ENCODE measurements at regions not wholly inside any gene's neighbourhood (a gene's known extent, or its start where the extent isn't known, plus 50 kb on each side); places are given as distances from the start of the nearest gene placed in this dataset.

DNA sequence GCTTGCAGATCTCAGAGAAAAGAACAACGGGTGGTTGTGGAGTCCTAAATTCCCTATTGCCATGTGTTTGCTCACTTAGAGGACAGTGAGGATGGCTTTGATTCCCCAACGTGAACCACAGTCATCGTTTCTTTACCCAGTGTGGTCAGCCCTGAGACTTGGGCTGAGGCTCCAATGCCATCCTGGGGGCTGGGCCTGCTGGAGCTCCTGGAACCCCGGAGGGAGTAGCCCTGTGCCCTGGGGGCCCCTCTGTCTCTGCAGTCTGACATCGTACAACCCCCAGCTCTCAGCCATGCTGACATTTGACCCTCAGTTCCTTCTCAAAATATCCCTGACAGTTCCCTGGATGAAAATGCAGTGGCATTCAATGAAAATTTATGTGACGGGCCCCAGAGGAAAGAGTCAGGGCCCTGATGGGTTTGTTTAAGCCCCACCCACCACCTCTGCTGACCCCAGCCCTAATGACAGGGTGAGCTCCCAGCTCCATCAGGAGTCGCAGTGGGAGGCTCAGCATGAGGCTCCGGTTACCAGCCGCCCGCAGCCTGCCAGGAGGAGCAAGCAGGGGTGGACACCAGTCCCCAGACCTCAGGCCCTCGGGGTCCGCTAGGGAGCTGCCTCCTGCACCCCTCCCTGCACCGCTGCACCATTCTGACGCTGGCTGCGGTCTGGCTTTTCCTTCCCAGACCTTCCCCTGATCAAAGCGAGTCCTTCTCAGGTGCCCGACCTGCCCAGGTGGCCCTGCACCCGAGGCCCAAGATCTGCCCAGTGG, 120.9 kb downstream of the TWIST2 start:
- TF ChIP-seq ZNF169 (tag by site-specific recombination; IDR thresholded peaks at IDR 0.05) (no peak), ZNF324 (tag by site-specific recombination; IDR thresholded peaks at IDR 0.05) (no peak), ZNF214 (tag by site-specific recombination; IDR thresholded peaks at IDR 0.05; ENCODE audit: borderline replicate concordance) (no peak), ZNF248 (tag by site-specific recombination; IDR thresholded peaks at IDR 0.05) (no peak), KLF10 (tag by site-specific recombination; IDR thresholded peaks at IDR 0.05) (no peak), SP7 (tag by site-specific recombination; IDR thresholded peaks at IDR 0.05) (no peak), ZNF837 (tag by site-specific recombination; IDR thresholded peaks at IDR 0.05) (no peak), ZNF155 (tag by site-specific recombination; IDR thresholded peaks at IDR 0.05) (no peak), KLF1 (tag by site-specific recombination; IDR thresholded peaks at IDR 0.05) (no peak), ZNF221 (tag by site-specific recombination; IDR thresholded peaks at IDR 0.05; ENCODE audit: borderline replicate concordance) (no peak), ZNF350 (tag by site-specific recombination; IDR thresholded peaks at IDR 0.05) (no peak), ZNF521 (tag by site-specific recombination; IDR thresholded peaks at IDR 0.05) (no peak), ZBTB17 (tag by site-specific recombination; IDR thresholded peaks at IDR 0.05) (no peak), ZNF585B (tag by site-specific recombination; IDR thresholded peaks at IDR 0.05) (no peak), ZFP3 (tag by site-specific recombination; IDR thresholded peaks at IDR 0.05; ENCODE audit: low read depth) (no peak), ZNF660 (tag by site-specific recombination; IDR thresholded peaks at IDR 0.05) (no peak)
- TF ChIP-seq, protein P1, sequence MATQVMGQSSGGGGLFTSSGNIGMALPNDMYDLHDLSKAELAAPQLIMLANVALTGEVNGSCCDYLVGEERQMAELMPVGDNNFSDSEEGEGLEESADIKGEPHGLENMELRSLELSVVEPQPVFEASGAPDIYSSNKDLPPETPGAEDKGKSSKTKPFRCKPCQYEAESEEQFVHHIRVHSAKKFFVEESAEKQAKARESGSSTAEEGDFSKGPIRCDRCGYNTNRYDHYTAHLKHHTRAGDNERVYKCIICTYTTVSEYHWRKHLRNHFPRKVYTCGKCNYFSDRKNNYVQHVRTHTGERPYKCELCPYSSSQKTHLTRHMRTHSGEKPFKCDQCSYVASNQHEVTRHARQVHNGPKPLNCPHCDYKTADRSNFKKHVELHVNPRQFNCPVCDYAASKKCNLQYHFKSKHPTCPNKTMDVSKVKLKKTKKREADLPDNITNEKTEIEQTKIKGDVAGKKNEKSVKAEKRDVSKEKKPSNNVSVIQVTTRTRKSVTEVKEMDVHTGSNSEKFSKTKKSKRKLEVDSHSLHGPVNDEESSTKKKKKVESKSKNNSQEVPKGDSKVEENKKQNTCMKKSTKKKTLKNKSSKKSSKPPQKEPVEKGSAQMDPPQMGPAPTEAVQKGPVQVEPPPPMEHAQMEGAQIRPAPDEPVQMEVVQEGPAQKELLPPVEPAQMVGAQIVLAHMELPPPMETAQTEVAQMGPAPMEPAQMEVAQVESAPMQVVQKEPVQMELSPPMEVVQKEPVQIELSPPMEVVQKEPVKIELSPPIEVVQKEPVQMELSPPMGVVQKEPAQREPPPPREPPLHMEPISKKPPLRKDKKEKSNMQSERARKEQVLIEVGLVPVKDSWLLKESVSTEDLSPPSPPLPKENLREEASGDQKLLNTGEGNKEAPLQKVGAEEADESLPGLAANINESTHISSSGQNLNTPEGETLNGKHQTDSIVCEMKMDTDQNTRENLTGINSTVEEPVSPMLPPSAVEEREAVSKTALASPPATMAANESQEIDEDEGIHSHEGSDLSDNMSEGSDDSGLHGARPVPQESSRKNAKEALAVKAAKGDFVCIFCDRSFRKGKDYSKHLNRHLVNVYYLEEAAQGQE (tag by site-specific recombination; IDR thresholded peaks at IDR 0.05) = no peak
- TF ChIP-seq, protein P2, sequence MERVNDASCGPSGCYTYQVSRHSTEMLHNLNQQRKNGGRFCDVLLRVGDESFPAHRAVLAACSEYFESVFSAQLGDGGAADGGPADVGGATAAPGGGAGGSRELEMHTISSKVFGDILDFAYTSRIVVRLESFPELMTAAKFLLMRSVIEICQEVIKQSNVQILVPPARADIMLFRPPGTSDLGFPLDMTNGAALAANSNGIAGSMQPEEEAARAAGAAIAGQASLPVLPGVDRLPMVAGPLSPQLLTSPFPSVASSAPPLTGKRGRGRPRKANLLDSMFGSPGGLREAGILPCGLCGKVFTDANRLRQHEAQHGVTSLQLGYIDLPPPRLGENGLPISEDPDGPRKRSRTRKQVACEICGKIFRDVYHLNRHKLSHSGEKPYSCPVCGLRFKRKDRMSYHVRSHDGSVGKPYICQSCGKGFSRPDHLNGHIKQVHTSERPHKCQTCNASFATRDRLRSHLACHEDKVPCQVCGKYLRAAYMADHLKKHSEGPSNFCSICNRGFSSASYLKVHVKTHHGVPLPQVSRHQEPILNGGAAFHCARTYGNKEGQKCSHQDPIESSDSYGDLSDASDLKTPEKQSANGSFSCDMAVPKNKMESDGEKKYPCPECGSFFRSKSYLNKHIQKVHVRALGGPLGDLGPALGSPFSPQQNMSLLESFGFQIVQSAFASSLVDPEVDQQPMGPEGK (tag by site-specific recombination; IDR thresholded peaks at IDR 0.05) = no peak
- no peaks in the 10 kb centered on the region for H3K4me1 ChIP-seq (ENCODE audit: control insufficient read depth, insufficient read depth, low read length)
- no peaks in the 10 kb centered on the region for H3K36me3 ChIP-seq (ENCODE audit: control insufficient read depth in 2 of 2, insufficient read depth in 1 of 2, low read length in 2 of 2)
- ChIA-PET CTCF (interaction anchor here (0.6 to 1.0 kb wide), 3 partner anchors 8 to 66 kb away, joined by 3 read pairs; no protein-coding TSS in a partner anchor), POLR2A (no interaction called here)
- no peak overlapping the region for H3K4me3 ChIP-seq (ENCODE audit: low read depth, low read length)
- H3K9me3 ChIP-seq (ENCODE audit: control insufficient read depth, insufficient read depth, low read depth, low read length) = no peaks in the 10 kb centered on the region
- H3K27ac ChIP-seq (ENCODE audit: extremely low read depth, low read depth, low read length) = no peak overlapping the region

DNA sequence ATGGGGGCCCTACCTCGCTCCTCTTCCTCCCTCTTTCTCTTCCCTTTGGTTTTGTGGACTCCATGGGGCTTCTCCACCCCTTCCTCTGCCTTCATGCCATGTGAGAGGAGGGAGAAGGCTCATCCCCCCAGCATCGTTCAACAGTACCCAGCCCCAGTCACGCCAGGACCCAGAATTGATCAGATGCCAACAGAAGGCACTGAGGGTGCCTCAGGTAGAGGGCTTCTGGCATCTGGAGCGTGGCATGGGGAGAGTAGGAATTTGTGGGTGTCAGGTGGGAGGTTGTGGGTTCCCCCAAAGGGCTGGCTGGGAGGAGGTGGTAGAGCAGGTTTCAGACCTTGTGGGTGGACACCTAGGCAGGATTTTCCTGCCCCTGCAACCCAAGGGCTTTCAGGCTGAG, 122.0 kb downstream of the TWIST2 start:
- H3K36me3 ChIP-seq (ENCODE audit: control insufficient read depth in 2 of 2, insufficient read depth in 1 of 2, low read length in 2 of 2) = no peaks in the 10 kb centered on the region
- H3K9me3 ChIP-seq (ENCODE audit: control insufficient read depth, insufficient read depth, low read depth, low read length) = no peaks in the 10 kb centered on the region
- no peak overlapping the region for H3K4me3 ChIP-seq (ENCODE audit: low read depth, low read length)
- CTCF ChIA-PET = interaction anchor here (1.0 kb wide), 2 partner anchors 9 to 22 kb away, joined by 3 read pairs; no protein-coding TSS in a partner anchor
- no peaks in the 10 kb centered on the region for H3K4me1 ChIP-seq (ENCODE audit: control insufficient read depth, insufficient read depth, low read length)
- H3K27ac ChIP-seq (ENCODE audit: extremely low read depth, low read depth, low read length) = no peak overlapping the region
- POLR2A ChIA-PET = no interaction called here
- TF ChIP-seq, protein P3, sequence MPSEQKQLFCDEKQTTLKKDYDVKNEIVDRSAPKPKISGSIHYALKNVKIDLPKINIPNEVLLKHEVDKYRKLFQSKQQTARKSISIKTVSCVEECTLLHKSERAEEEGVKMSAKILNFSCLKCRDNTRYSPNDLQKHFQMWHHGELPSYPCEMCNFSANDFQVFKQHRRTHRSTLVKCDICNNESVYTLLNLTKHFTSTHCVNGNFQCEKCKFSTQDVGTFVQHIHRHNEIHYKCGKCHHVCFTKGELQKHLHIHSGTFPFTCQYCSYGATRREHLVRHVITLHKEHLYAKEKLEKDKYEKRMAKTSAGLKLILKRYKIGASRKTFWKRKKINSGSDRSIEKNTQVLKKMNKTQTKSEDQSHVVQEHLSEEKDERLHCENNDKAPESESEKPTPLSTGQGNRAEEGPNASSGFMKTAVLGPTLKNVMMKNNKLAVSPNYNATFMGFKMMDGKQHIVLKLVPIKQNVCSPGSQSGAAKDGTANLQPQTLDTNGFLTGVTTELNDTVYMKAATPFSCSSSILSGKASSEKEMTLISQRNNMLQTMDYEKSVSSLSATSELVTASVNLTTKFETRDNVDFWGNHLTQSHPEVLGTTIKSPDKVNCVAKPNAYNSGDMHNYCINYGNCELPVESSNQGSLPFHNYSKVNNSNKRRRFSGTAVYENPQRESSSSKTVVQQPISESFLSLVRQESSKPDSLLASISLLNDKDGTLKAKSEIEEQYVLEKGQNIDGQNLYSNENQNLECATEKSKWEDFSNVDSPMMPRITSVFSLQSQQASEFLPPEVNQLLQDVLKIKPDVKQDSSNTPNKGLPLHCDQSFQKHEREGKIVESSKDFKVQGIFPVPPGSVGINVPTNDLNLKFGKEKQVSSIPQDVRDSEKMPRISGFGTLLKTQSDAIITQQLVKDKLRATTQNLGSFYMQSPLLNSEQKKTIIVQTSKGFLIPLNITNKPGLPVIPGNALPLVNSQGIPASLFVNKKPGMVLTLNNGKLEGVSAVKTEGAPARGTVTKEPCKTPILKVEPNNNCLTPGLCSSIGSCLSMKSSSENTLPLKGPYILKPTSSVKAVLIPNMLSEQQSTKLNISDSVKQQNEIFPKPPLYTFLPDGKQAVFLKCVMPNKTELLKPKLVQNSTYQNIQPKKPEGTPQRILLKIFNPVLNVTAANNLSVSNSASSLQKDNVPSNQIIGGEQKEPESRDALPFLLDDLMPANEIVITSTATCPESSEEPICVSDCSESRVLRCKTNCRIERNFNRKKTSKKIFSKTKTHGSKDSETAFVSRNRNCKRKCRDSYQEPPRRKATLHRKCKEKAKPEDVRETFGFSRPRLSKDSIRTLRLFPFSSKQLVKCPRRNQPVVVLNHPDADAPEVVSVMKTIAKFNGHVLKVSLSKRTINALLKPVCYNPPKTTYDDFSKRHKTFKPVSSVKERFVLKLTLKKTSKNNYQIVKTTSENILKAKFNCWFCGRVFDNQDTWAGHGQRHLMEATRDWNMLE (tag by site-specific recombination; conservative IDR thresholded peaks at IDR 0.05; ENCODE audit: low read depth) = no peak
- TF ChIP-seq ZNF114 (tag by site-specific recombination; IDR thresholded peaks at IDR 0.05) = no peak
- no peak for TF ChIP-seq ZBTB21 (tag by site-specific recombination; IDR thresholded peaks at IDR 0.05)
- no peak for TF ChIP-seq WT1 (tag by site-specific recombination; IDR thresholded peaks at IDR 0.05)
- TF ChIP-seq ZNF211 (tag by site-specific recombination; IDR thresholded peaks at IDR 0.05; ENCODE audit: low read depth) = no peak
- TF ChIP-seq ZNF785 (tag by site-specific recombination; IDR thresholded peaks at IDR 0.05) = no peak
- no peak for TF ChIP-seq ZSCAN30 (tag by site-specific recombination; IDR thresholded peaks at IDR 0.05)
- TF ChIP-seq SP7 (tag by site-specific recombination; IDR thresholded peaks at IDR 0.05) = no peak
- no peak for TF ChIP-seq HOXC10 (CRISPR knock-in tag; IDR thresholded peaks at IDR 0.05)
